ENCODE measurements at regions not wholly inside any gene's neighbourhood (a gene's known extent, or its start where the extent isn't known, plus 50 kb on each side); places are given as distances from the start of the nearest gene placed in this dataset.

DNA sequence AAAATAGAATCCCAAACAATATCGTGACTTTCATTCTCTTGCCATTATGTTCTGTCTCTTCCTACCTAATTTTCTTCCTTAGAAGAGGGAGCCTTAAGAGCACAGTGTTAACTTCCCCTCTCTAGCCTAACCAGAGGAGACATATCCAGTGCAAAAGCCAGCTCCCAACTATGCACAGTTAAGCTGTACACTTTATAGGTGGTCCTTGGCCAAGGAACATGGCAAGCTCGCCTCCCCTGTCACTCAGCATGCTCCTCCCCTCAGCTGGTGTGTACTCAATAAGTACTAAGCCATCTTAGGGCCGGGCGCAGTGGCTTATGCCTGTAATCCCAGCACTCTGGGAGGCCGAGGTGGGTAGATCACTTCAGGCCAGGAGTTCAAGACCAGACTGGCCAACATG is 255.1 kb upstream of the TMPO start:
- no peaks in the 10 kb centered on the region for H3K9me3 Mint-ChIP-seq

DNA sequence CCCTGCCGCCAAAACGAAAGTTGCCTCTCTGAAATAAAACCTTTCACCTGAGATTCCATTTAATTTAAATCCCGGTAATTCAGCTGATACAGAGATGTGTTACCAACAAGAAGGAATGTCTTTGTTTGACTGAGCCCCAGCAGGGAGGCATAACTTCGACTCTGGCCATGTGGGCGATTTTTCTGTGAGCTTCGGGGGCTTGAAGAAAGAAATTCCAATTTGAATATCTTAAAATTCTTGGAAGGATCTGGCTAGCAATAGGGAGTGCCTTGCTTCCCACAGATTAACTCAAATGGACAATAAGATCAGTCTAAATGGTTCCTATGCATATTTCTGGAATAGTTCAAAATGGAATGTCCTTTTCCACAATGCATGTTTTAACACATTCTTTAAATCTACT is 252.5 kb upstream of the TMPO start:
- ATAC-seq (no peak), DNase-seq (no peak)
- no peaks in the 10 kb centered on the region for H3K36me3 Mint-ChIP-seq (ENCODE audit: insufficient read depth)
- peaks cover 1% of the 10 kb centered on the region for H3K9me3 Mint-ChIP-seq
- H3K4me3 Mint-ChIP-seq, result no peak overlapping the region
- H3K4me1 Mint-ChIP-seq (ENCODE audit: low read depth), result no peaks in the 10 kb centered on the region
- peaks cover 12% of the 10 kb centered on the region for H3K27me3 Mint-ChIP-seq (ENCODE audit: low read depth)

More for the DNA sequence above, 255.1 kb upstream of the TMPO start:
- H3K4me1 Mint-ChIP-seq (ENCODE audit: low read depth), result no peaks in the 10 kb centered on the region
- DNase-seq (no peak), ATAC-seq (no peak)
- H3K4me3 Mint-ChIP-seq, result no peak overlapping the region
- H3K27me3 Mint-ChIP-seq (ENCODE audit: low read depth), result peaks cover 5% of the 10 kb centered on the region
- H3K36me3 Mint-ChIP-seq (ENCODE audit: insufficient read depth), result no peaks in the 10 kb centered on the region

DNA sequence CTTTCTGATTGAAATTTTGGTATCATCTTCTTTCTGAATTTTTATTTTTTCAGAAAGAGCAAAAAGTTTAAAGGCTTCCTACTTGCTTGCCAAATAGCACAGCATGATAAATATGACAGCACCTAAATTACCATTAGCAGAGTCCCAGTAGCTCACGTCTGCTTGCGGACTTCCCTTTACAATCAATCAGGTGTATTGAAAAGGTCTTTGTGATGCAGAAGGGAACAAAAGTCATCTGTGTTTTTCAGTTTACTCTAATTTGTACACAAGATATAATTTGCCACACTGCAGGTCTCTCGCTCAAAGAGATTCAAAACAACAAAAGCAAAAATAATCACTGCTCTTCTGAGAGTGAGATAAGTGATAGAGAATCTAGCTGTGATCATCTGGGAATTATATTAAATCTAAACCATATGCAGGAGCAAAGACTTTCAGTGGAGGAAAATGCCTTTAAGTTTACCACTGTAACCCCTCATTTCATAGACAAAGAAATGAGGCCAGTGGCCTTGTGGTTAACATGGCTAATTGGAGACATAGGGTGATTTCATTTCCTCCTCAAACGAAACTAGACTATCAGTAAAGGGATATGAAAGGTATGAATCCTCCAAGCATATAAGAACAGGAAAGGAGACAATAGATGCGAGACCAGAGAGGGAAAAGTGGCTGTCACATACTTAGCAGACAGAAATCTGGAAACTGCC is 240.8 kb upstream of the TMPO start:
- DNase-seq, result no peak
- H3K4me1 Mint-ChIP-seq (ENCODE audit: low read depth), result no peaks in the 10 kb centered on the region
- no peak for ATAC-seq
- no peaks in the 10 kb centered on the region for H3K36me3 Mint-ChIP-seq (ENCODE audit: insufficient read depth)
- peaks cover 3% of the 10 kb centered on the region for H3K27me3 Mint-ChIP-seq (ENCODE audit: low read depth)
- no peak overlapping the region for H3K4me3 Mint-ChIP-seq
- peaks cover 3% of the 10 kb centered on the region for H3K9me3 Mint-ChIP-seq

- Mint-ChIP-seq H3K36me3 (ENCODE audit: insufficient read depth) (no peaks in the 10 kb centered on the region), H3K4me3 (no peak overlapping the region), H3K27me3 (ENCODE audit: low read depth) (no peaks in the 10 kb centered on the region)
These were observed 240.3 kb upstream of the TMPO start for GRCh38 chr12:98275131-98275475.

GRCh38 chr12:98280152-98280551 is 235.2 kb upstream of the TMPO start:
- DNase-seq, result no peak
- no peak overlapping the region for H3K4me3 Mint-ChIP-seq
- peaks cover 9% of the 10 kb centered on the region for H3K27me3 Mint-ChIP-seq (ENCODE audit: low read depth)
- no peaks in the 10 kb centered on the region for H3K36me3 Mint-ChIP-seq (ENCODE audit: insufficient read depth)
- H3K9me3 Mint-ChIP-seq, result no peaks in the 10 kb centered on the region
- ATAC-seq, result no peak
- H3K4me1 Mint-ChIP-seq (ENCODE audit: low read depth), result no peaks in the 10 kb centered on the region

More at GRCh38 chr12:98275131-98275475, 240.3 kb upstream of the TMPO start:
- DNase-seq, result no peak
- ATAC-seq, result no peak
- no peaks in the 10 kb centered on the region for H3K4me1 Mint-ChIP-seq (ENCODE audit: low read depth)
- H3K9me3 Mint-ChIP-seq, result peaks cover 3% of the 10 kb centered on the region

GRCh38 chr12:98280621-98281020 is 234.8 kb upstream of the TMPO start:
- peaks cover 11% of the 10 kb centered on the region for H3K27me3 Mint-ChIP-seq (ENCODE audit: low read depth)
- DNase-seq (no peak), ATAC-seq (no peak)
- no peaks in the 10 kb centered on the region for H3K9me3 Mint-ChIP-seq
- no peaks in the 10 kb centered on the region for H3K36me3 Mint-ChIP-seq (ENCODE audit: insufficient read depth)
- no peak overlapping the region for H3K4me3 Mint-ChIP-seq
- H3K4me1 Mint-ChIP-seq (ENCODE audit: low read depth), result no peaks in the 10 kb centered on the region

DNA sequence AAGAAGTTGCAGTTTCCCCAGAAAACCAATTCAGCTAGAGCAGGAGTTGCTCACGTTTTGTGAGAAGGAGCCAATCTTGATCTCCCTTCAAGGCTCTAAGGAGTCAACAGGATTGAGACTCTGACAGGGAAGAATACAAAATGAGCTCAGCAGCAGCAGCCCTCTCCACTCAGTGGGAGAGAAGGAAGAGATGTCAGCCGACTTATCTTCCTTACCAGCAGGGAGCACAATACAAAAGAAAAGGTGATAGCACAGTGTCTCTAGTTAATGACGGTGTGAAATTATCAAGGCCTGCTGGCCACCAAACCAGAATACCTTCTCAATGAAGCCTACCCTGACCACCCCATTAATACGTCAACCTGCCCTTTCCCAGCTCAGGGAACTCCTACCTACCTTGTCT is 223.6 kb upstream of the TMPO start:
- no peak for DNase-seq
- peaks cover 8% of the 10 kb centered on the region for H3K27me3 Mint-ChIP-seq (ENCODE audit: low read depth)
- no peak for ATAC-seq
- H3K4me3 Mint-ChIP-seq, result no peak overlapping the region
- H3K9me3 Mint-ChIP-seq, result no peaks in the 10 kb centered on the region
- no peaks in the 10 kb centered on the region for H3K4me1 Mint-ChIP-seq (ENCODE audit: low read depth)
- no peaks in the 10 kb centered on the region for H3K36me3 Mint-ChIP-seq (ENCODE audit: insufficient read depth)

GRCh38 chr12:98294051-98294805 is 221.2 kb upstream of the TMPO start:
- no peak overlapping the region for H3K4me3 Mint-ChIP-seq
- H3K27me3 Mint-ChIP-seq (ENCODE audit: low read depth), result peaks cover 7% of the 10 kb centered on the region
- H3K36me3 Mint-ChIP-seq (ENCODE audit: insufficient read depth), result no peaks in the 10 kb centered on the region
- H3K4me1 Mint-ChIP-seq (ENCODE audit: low read depth), result no peaks in the 10 kb centered on the region
- DNase-seq (no peak), ATAC-seq (no peak)
- H3K9me3 Mint-ChIP-seq, result no peaks in the 10 kb centered on the region

GRCh38 chr12:98295681-98296080 is 219.7 kb upstream of the TMPO start:
- no peak overlapping the region for H3K4me3 Mint-ChIP-seq
- H3K36me3 Mint-ChIP-seq (ENCODE audit: insufficient read depth), result no peaks in the 10 kb centered on the region
- no peaks in the 10 kb centered on the region for H3K9me3 Mint-ChIP-seq
- H3K4me1 Mint-ChIP-seq (ENCODE audit: low read depth), result no peaks in the 10 kb centered on the region
- no peak for DNase-seq
- peaks cover 7% of the 10 kb centered on the region for H3K27me3 Mint-ChIP-seq (ENCODE audit: low read depth)
- ATAC-seq, result no peak

DNA sequence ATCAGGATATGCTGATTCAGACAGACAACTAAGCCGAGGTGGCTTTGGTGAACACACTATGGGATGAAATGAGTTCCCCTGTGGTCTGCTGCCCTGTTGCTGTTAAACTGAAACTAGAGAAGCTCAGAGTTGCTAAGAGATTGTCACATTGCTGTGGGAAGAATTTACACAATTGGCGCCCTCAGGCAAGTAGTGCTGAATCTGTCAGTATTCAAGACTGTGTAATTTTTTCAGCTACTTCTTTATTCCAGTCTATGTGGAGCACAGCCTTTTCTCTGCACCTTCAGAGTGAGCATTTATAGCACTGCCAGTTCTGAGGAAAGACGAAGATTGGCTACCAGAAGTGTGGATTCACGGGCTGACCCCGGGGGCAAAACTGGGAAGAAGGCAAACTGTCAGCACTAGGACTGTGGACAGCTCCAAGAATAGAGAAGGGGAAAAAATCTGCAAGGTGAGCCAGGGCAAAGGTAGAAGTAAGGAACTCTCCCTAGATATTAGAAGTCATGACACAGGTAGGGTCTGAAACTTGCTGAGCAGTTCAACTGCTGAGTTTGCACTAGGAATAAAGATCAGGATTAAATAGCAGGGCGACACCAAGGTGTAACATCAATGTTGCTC is 218.8 kb upstream of the TMPO start:
- H3K4me3 Mint-ChIP-seq, result no peak overlapping the region
- H3K4me1 Mint-ChIP-seq (ENCODE audit: low read depth), result no peaks in the 10 kb centered on the region
- ATAC-seq, result no peak
- peaks cover 11% of the 10 kb centered on the region for H3K27me3 Mint-ChIP-seq (ENCODE audit: low read depth)
- no peaks in the 10 kb centered on the region for H3K9me3 Mint-ChIP-seq
- H3K36me3 Mint-ChIP-seq (ENCODE audit: insufficient read depth), result no peaks in the 10 kb centered on the region
- DNase-seq, result no peak

DNA sequence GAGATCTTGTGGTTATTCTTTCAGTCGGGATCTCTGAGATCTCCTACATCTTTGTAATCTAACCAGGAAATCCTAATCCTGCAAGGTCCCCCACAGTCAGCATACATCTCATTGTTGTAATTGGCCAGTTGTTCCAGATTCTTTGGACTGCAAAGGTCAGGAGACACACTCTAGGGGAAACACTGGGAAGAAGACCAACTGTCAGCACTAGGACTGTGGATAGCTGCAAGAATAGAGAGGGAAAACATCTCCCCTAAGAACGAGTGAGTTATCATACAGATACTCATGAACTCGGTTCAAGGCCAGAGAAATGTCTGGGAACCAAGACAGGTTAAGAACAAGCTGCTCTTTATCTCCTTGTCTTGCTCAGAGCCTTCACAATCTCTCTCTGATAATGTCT is 217.9 kb upstream of the TMPO start:
- ATAC-seq, result no peak
- Mint-ChIP-seq H3K4me3 (no peak overlapping the region), H3K9me3 (no peaks in the 10 kb centered on the region)

DNA sequence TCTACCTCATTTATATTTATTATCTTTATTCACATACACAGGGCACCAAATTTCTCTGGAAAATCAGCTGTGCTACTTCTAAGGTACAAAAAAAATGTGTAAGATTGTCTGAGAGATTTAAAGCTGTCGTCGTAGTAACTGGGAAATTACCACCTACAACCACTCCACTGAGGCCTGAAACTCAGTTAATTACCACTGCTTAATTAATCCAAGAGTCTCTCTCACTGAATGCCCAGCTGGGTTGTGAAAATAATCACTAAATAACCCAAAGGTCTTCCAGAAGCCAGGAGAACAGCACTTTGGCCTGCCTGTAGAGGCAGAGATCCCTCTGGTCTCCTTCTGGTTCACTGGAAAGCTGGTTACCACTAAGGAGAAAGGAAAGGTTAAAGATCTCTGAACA is 207.2 kb upstream of the TMPO start:
- DNase-seq (no peak), ATAC-seq (no peak)
- peaks cover 17% of the 10 kb centered on the region for H3K27me3 Mint-ChIP-seq (ENCODE audit: low read depth)
- no peaks in the 10 kb centered on the region for H3K4me1 Mint-ChIP-seq (ENCODE audit: low read depth)
- H3K4me3 Mint-ChIP-seq, result no peak overlapping the region
- no peaks in the 10 kb centered on the region for H3K36me3 Mint-ChIP-seq (ENCODE audit: insufficient read depth)
- no peaks in the 10 kb centered on the region for H3K9me3 Mint-ChIP-seq

More for the DNA sequence above, 217.9 kb upstream of the TMPO start:
- Mint-ChIP-seq H3K36me3 (ENCODE audit: insufficient read depth) (no peaks in the 10 kb centered on the region), H3K4me1 (ENCODE audit: low read depth) (no peaks in the 10 kb centered on the region), H3K27me3 (ENCODE audit: low read depth) (peaks cover 8% of the 10 kb centered on the region)
- DNase-seq, result no peak

DNA sequence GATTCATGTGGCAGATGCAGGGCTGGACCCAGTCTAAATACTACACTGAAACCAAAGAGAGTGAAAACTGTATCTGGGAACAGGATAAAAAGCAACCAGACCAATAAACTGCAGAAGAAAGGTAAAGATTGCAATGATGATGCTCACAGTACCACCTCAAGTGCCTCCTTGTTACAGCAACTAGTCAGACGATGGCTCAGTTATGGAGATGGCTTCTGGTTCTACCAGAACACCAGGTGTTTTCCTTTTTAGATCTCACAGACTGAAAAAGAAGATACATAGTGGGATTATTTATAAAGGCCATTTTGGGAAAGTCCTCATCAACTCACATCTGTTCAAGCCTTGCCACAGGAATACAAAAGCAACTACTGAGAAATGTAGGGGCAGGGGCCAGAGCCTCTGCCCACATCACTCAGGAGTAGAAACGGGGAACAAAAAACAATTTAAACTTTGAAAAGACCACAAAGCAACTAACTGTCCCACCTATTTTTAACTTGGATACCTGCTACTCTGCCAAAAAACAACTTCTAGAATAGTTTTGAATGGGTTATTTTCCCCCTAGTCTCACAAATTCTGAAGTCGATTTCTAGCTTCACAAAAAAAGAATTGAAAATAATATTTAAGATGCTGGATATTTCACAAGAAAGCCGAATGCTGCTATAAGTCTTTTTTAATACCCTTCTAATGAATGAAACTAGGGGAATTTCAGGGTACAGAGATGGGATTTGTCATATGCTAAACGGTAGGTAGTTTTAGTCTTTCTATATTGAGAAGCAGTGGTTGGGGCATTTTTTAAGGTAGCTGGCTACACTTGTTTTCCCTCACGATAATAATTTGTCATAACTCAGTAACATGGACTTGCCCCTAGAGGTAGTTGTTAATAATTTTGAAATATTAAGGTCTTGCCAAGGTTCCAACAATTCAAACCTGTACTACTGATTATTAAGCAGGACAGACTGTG is 197.2 kb upstream of the TMPO start:
- DNase-seq (no peak), ATAC-seq (no peak)
- H3K4me3 Mint-ChIP-seq, result no peak overlapping the region
- peaks cover 5% of the 10 kb centered on the region for H3K27me3 Mint-ChIP-seq (ENCODE audit: low read depth)
- no peaks in the 10 kb centered on the region for H3K36me3 Mint-ChIP-seq (ENCODE audit: insufficient read depth)
- H3K4me1 Mint-ChIP-seq (ENCODE audit: low read depth), result no peaks in the 10 kb centered on the region
- no peaks in the 10 kb centered on the region for H3K9me3 Mint-ChIP-seq
